Skin epidermis (tissue), 12 donors: ENCODE measurements at regions not wholly inside any gene's neighbourhood (a gene's known extent, or its start where the extent isn't known, plus 50 kb on each side); places are given as distances from the start of the nearest gene placed in this dataset.
"Not testable (repeated sequence)": the region's sequence is repeated elsewhere in the genome, so short reads cannot be mapped to it uniquely, and the experiment has no call there.

ENCODE experiments used
- H3K27ac ChIP-seq, 21 experiments: fragments of 200-600 bp; sonication (generic) in 11 of 21; one replicate each; pipeline ENCODE4 v1.5.0; 2020; ENCODE audit warnings: mild to moderate bottlenecking in 3 of 21, inconsistent platforms in 2 of 21, moderate library complexity in 2 of 21
- H3K4me3 ChIP-seq, 7 experiments: fragments of 200-600 bp; sonication (generic) in 2 of 7; one replicate each; pipeline ENCODE4 v1.5.0; 2020; ENCODE audit warnings: inconsistent platforms in 2 of 7, mild to moderate bottlenecking in 2 of 7, moderate library complexity in 1 of 7

DNA sequence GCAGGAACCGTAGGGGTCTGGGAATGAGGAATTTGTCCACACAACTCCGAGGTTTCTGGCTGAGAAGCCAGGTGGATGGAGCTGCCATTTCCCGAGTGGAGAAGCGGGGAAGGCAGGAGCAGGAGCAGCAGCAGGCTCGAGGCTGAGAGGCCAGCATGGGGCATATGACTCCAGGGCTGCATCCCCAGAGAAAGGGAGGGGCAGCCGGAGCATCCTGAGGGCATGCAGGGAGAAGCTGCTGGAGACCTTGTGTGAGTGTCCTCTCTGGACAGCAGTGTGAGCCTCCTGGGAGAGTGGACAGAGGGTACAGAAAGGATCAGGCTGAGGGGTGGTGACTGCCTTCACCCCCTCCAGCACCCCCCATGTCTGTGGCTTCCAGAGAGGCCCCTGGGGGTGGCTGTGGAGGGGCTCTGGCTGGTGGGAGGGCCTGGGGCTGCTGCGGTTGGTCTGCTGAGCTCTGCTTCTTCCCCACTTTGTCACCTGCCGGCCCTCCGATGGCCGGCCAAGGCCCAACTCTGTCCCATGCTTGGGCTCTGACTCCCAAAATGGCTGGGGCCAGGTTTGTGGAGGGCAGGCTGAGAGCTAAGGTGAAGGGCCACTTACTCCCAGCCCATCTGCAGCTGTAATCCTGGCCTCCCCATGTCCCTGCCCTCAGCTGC lies 633.1 kb downstream of the MATN1 start:
- Histone ChIP-seq H3K27ac (no peak overlapping the region), H3K4me3 (no peak overlapping the region)

DNA sequence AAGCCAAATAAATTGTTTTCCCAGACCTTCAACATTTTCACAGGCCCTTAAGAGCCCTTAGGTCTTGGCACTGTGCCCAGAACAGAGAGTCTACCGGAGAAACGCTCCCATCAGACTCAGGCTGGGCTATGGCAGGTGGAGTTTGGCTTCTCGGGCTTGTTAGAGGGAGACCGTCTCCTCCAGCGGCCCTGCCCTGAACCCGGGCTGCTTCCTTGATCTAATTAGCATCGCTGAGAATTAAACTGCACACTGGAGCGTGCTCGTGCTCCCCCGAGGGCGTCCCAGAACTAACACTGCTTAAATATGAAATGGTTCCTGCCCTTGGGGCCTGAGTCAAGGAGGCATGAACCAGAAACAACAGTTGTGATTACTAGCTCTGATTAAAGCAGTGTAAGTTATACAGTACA lies 634.4 kb downstream of the MATN1 start:
- Histone ChIP-seq H3K27ac (no peak overlapping the region), H3K4me3 (no peak overlapping the region)

GRCh38 chr1:30088594-30088993 lies 634.8 kb downstream of the MATN1 start:
- Histone ChIP-seq H3K27ac (no peak overlapping the region), H3K4me3 (no peak overlapping the region)

- no peak overlapping the region for H3K4me3 ChIP-seq
- no peak overlapping the region for H3K27ac ChIP-seq
Observed at GRCh38 chr1:30087465-30087864, 635.9 kb downstream of the MATN1 start.

GRCh38 chr1:30085811-30086770 lies 637.3 kb downstream of the MATN1 start:
- Histone ChIP-seq H3K4me3 (no peak overlapping the region), H3K27ac (peak overlapping the region in 1 of 21 experiments; percentile 9)

GRCh38 chr1:30084909-30085571 lies 638.3 kb downstream of the MATN1 start:
- Histone ChIP-seq H3K4me3 (no peak overlapping the region), H3K27ac (peak overlapping the region in 5 of 21 experiments; percentile 9 to 77 (median 67))

- H3K27ac ChIP-seq: peak overlapping the region in 15 of 21 experiments; percentile 3 to 77 (median 48)
- H3K4me3 ChIP-seq: no peak overlapping the region
Observed at GRCh38 chr1:30083800-30084464, 639.5 kb downstream of the MATN1 start.

- Histone ChIP-seq H3K4me3 (no peak overlapping the region), H3K27ac (no peak overlapping the region)
Observed at GRCh38 chr1:30081379-30082102, 641.8 kb downstream of the MATN1 start.

DNA sequence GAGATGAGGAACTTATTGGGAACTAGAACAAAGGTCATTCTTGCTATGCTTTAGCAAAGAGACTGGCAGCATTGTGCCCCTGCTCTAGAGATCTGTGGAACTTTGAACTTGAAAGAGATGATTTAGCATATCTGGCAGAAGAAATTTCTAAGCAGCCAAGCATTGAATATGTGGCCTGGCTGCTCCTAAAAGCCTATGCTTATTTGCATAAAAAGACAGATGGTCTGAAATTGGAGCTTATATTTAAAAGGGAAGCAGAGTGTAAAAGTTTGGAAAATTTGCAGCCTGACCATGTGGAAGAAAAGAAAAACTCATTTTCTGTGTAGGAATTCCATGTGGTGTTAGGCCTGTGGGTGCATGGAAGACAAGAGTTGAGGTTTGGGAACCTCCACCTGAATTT lies 647.5 kb downstream of the MATN1 start:
- not testable (repeated sequence) for H3K4me3 ChIP-seq, H3K27ac ChIP-seq

- H3K4me3 ChIP-seq: no peak overlapping the region
- no peak overlapping the region for H3K27ac ChIP-seq
Observed at GRCh38 chr1:30068787-30069472, 654.5 kb downstream of the MATN1 start.

DNA sequence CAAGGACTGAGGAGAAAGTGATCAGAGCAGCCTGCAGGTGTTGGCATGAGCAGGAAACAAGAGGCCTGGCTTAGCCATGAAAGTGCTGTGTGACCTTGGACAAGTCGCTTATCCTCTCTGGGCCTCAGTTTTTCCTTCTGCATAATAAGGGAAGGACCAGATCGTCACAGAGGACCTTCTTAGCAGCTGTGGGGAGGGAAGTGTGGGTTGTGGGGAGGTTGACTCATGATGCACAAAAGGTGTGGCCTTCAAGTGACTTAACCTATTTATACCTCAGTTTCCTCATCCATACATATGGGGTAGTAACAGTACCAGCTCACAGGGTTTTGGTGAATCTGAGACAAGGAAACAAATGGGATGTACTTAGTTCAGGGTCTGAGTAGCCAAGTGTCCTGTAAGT lies 658.8 kb downstream of the MATN1 start:
- H3K27ac ChIP-seq: no peak overlapping the region
- no peak overlapping the region for H3K4me3 ChIP-seq

DNA sequence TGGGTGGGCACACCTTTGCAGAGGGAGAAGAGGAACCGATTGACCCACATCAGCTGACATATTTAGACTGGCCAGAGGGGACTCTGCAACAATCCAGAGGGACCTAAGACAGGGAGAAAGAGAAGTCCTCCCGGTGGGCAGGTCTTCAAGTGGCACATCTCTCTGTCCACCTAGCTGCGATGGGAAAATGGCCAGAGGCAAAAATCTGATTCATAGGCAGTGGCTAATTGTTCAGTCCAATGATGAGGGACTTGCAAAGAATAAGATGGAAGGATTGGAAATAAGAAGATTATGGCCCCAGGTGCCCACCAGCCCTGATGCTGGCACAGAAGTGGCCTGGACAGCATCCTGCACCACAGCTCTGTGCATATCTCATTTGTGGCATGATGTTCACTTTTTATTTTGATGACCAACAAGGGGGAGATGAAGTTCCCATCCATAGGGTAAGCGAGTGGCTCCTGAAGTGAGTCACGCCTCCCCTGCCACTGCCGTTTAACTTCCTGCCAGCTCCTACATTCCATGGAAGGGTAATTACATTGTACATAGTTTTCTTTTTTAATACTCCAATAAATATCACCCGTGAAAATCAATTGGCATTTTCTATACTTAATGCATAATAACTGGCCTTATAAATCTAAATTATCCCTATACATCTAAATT lies 659.6 kb downstream of the MATN1 start:
- H3K4me3 ChIP-seq: no peak overlapping the region
- no peak overlapping the region for H3K27ac ChIP-seq

- no peak overlapping the region for H3K27ac ChIP-seq
- H3K4me3 ChIP-seq: no peak overlapping the region
Observed at GRCh38 chr1:30061292-30062220, 661.8 kb downstream of the MATN1 start.

DNA sequence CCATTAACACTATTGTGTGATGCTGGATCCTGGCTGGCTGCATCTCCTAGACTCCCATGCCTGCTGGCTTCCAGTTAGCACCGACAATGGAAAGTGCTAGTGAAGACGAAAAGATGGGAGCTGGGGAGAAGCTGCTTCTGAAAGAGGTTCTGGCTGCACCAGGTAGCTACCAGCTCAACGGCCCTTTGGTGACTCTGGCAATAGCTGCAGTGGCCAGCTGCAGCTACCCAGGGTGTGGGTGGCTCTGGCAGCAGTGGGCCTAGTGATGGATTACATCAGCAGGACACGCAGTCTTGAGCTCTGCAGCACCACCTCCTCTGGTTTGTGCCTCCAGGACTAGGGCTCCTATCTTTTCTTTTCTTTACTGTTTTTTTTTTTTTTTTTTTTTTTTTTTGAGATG lies 662.6 kb downstream of the MATN1 start:
- Histone ChIP-seq H3K4me3 (no peak overlapping the region), H3K27ac (no peak overlapping the region)

GRCh38 chr1:30058970-30059369 lies 664.4 kb downstream of the MATN1 start:
- Histone ChIP-seq H3K27ac (no peak overlapping the region), H3K4me3 (no peak overlapping the region)

DNA sequence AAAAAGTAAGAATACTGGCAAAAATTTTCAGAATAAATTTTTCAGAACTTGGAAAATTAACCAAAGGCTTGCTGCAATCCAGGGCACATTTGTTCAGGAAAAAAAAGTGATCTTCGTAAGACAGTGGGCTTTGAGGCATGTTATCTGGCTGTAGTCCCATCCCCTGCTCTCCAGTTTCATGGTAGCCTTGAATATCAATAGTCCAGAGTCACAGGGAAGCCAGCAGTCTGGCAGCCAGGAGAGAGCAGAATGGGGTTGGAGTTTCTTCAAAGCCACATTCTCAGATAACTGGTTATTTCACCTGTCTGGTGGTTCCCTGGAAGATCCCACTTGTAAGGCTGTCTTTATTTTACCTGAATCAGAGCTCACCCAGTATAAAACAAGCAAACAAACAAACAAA lies 669.3 kb downstream of the MATN1 start:
- no peak overlapping the region for H3K27ac ChIP-seq
- no peak overlapping the region for H3K4me3 ChIP-seq

- no peak overlapping the region for H3K27ac ChIP-seq
- H3K4me3 ChIP-seq: no peak overlapping the region
Observed at GRCh38 chr1:30052178-30052577, 671.2 kb downstream of the MATN1 start.
